ENCODE measurements at regions not wholly inside any gene's neighbourhood (a gene's known extent, or its start where the extent isn't known, plus 50 kb on each side); places are given as distances from the start of the nearest gene placed in this dataset.

- Histone ChIP-seq H3K9me3 (ENCODE audit: insufficient read depth, low read depth) (no peaks in the 10 kb centered on the region), H3K36me3 (ENCODE audit: low read depth) (no peaks in the 10 kb centered on the region), H3K4me2 (no peak overlapping the region), H3K4me1 (replicated peaks; ENCODE audit: insufficient read depth) (no peaks in the 10 kb centered on the region), H3K79me2 (ENCODE audit: low read depth) (no peaks in the 10 kb centered on the region), H2AFZ (no peak overlapping the region), H3K27ac (no peak overlapping the region), H4K20me1 (ENCODE audit: insufficient read depth) (no peaks in the 10 kb centered on the region), H3K4me3 (no peak overlapping the region), H3K9me2 (ENCODE audit: insufficient read depth) (no peaks in the 10 kb centered on the region), H3K27me3 (ENCODE audit: insufficient read depth, low read depth) (no peaks in the 10 kb centered on the region), H3F3A (ENCODE audit: insufficient read depth, low read depth) (no peaks in the 10 kb centered on the region)
- intact Hi-C loops (cut with micrococcal nuclease; ENCODE audit: unreplicated experiment) = no loop called here
- DNase-seq = no peak
- no peak for TF ChIP-seq CTCF (conservative IDR thresholded peaks at IDR 0.05)
- TF ChIP-seq EZH2 (IDR thresholded peaks at IDR 0.05; ENCODE audit: low read depth) = no peak
- no TSS peak for BruUV-seq (replicated peaks)
- CTCF ChIA-PET = no interaction called here
- POLR2A ChIA-PET (ENCODE audit: unreplicated experiment) = no interaction called here
These were observed 834.9 kb upstream of the SLC39A10 start for GRCh38 chr2:194822097-194822496.

- no peak for DNase-seq
- BruUV-seq (replicated peaks) = no TSS peak
- intact Hi-C loops (cut with micrococcal nuclease; ENCODE audit: unreplicated experiment) = loop anchor here (2.0 kb wide), 1 partner anchor 269 kb away; no protein-coding TSS in a partner anchor
These were observed 837.7 kb upstream of the SLC39A10 start for GRCh38 chr2:194819367-194819766.

GRCh38 chr2:194815475-194815874 is 841.6 kb upstream of the SLC39A10 start:
- H3K9me2 ChIP-seq (ENCODE audit: insufficient read depth) = no peaks in the 10 kb centered on the region
- ChIA-PET POLR2A (ENCODE audit: unreplicated experiment) (no interaction called here), CTCF (no interaction called here)
- no peaks in the 10 kb centered on the region for H3F3A ChIP-seq (ENCODE audit: insufficient read depth, low read depth)
- H3K27me3 ChIP-seq (ENCODE audit: insufficient read depth, low read depth) = no peaks in the 10 kb centered on the region
- H4K20me1 ChIP-seq (ENCODE audit: insufficient read depth) = no peaks in the 10 kb centered on the region
- no peaks in the 10 kb centered on the region for H3K79me2 ChIP-seq (ENCODE audit: low read depth)
- no peaks in the 10 kb centered on the region for H3K4me1 ChIP-seq (replicated peaks; ENCODE audit: insufficient read depth)
- H3K4me3 ChIP-seq = no peak overlapping the region
- intact Hi-C loops (cut with micrococcal nuclease; ENCODE audit: unreplicated experiment) = no loop called here
- H3K4me2 ChIP-seq = no peak overlapping the region
- H3K9me3 ChIP-seq (ENCODE audit: insufficient read depth, low read depth) = no peaks in the 10 kb centered on the region
- H3K27ac ChIP-seq = no peak overlapping the region
- no peak overlapping the region for H2AFZ ChIP-seq
- no peaks in the 10 kb centered on the region for H3K36me3 ChIP-seq (ENCODE audit: low read depth)
- BruUV-seq (replicated peaks) = no TSS peak
- TF ChIP-seq CTCF (conservative IDR thresholded peaks at IDR 0.05) = no peak
- TF ChIP-seq EZH2 (IDR thresholded peaks at IDR 0.05; ENCODE audit: low read depth) = no peak
- no peak for DNase-seq

More at GRCh38 chr2:194819367-194819766, 837.7 kb upstream of the SLC39A10 start:
- TF ChIP-seq EZH2 (IDR thresholded peaks at IDR 0.05; ENCODE audit: low read depth) (no peak), CTCF (conservative IDR thresholded peaks at IDR 0.05) (peak; percentile 23; the same call in 1 of the 2 replicates)
- ChIA-PET POLR2A (ENCODE audit: unreplicated experiment) (no interaction called here), CTCF (no interaction called here)
- Histone ChIP-seq H3K9me3 (ENCODE audit: insufficient read depth, low read depth) (no peaks in the 10 kb centered on the region), H4K20me1 (ENCODE audit: insufficient read depth) (no peaks in the 10 kb centered on the region), H2AFZ (no peak overlapping the region), H3K79me2 (ENCODE audit: low read depth) (no peaks in the 10 kb centered on the region), H3F3A (ENCODE audit: insufficient read depth, low read depth) (no peaks in the 10 kb centered on the region), H3K4me2 (no peak overlapping the region), H3K9me2 (ENCODE audit: insufficient read depth) (no peaks in the 10 kb centered on the region), H3K27ac (no peak overlapping the region), H3K4me1 (replicated peaks; ENCODE audit: insufficient read depth) (no peaks in the 10 kb centered on the region), H3K4me3 (no peak overlapping the region), H3K27me3 (ENCODE audit: insufficient read depth, low read depth) (no peaks in the 10 kb centered on the region), H3K36me3 (ENCODE audit: low read depth) (no peaks in the 10 kb centered on the region)

All from PC-9 (cell line).